ENCODE measurements at regions not wholly inside any gene's neighbourhood (a gene's known extent, or its start where the extent isn't known, plus 50 kb on each side); places are given as distances from the start of the nearest gene placed in this dataset.

GRCh38 chr14:71642715-71643114 is 289.5 kb upstream of the RGS6 start:
- TF ChIP-seq CTCF (IDR thresholded peaks at IDR 0.05 in 8 of 11, conservative IDR thresholded peaks at IDR 0.05 in 3 of 11) (no peak), POLR2AphosphoS5 (IDR thresholded peaks at IDR 0.05) (no peak), POLR2A (IDR thresholded peaks at IDR 0.05) (no peak)
- peaks cover 5 to 31% (median 21%) of the 10 kb centered on the region in 8 donors for H3K9me3 ChIP-seq
- intact Hi-C loops (cut with DNase I; ENCODE audit: low total_unique reads): no loop called here
- H3K4me1 ChIP-seq: peaks cover 0 to 11% (median 0%) of the 10 kb centered on the region in 6 donors
- H3K36me3 ChIP-seq: peaks cover 0 to 38% (median 2%) of the 10 kb centered on the region in 6 donors
- no peaks in the 10 kb centered on the region for H3K27me3 ChIP-seq (replicated peaks in 1 of 7)
- no peak overlapping the region for H3K27ac ChIP-seq
- DNase-seq: no peak
- no peak overlapping the region for H3K4me3 ChIP-seq
- 84 to 100% (median 98%) methylated on average over 1 of the region's 1 CpG for WGBS, 5 donors

GRCh38 chr14:71645656-71646055 is 286.6 kb upstream of the RGS6 start:
- intact Hi-C loops (cut with DNase I; ENCODE audit: low total_unique reads): no loop called here
- TF ChIP-seq CTCF (IDR thresholded peaks at IDR 0.05 in 8 of 11, conservative IDR thresholded peaks at IDR 0.05 in 3 of 11) (no peak), POLR2AphosphoS5 (IDR thresholded peaks at IDR 0.05) (no peak), POLR2A (IDR thresholded peaks at IDR 0.05) (no peak)
- WGBS, 5 donors: 82 to 95% (median 92%) methylated on average over 4 of the region's 4 CpGs
- Histone ChIP-seq H3K36me3 (peaks cover 0 to 46% (median 1%) of the 10 kb centered on the region in 6 donors), H3K27me3 (replicated peaks in 1 of 7) (no peaks in the 10 kb centered on the region), H3K9me3 (peaks cover 5 to 36% (median 21%) of the 10 kb centered on the region in 8 donors), H3K4me1 (peaks cover 0 to 14% (median 0%) of the 10 kb centered on the region in 6 donors), H3K27ac (no peak overlapping the region), H3K4me3 (no peak overlapping the region)
- DNase-seq: no peak

- no peaks in the 10 kb centered on the region for H3K27me3 ChIP-seq (replicated peaks in 1 of 7)
- intact Hi-C loops (cut with DNase I; ENCODE audit: low total_unique reads): no loop called here
- H3K27ac ChIP-seq: no peak overlapping the region
- H3K36me3 ChIP-seq: peaks cover 0 to 55% (median 6%) of the 10 kb centered on the region in 6 donors
- H3K9me3 ChIP-seq: peaks cover 5 to 38% (median 27%) of the 10 kb centered on the region in 8 donors
- WGBS, 5 donors: 83 to 100% (median 88%) methylated on average over 1 of the region's 1 CpG
- peaks cover 0 to 23% (median 0%) of the 10 kb centered on the region in 6 donors for H3K4me1 ChIP-seq
- no peak for DNase-seq
- TF ChIP-seq POLR2AphosphoS5 (IDR thresholded peaks at IDR 0.05): no peak
- TF ChIP-seq POLR2A (IDR thresholded peaks at IDR 0.05): no peak
- no peak for TF ChIP-seq CTCF (IDR thresholded peaks at IDR 0.05 in 8 of 11, conservative IDR thresholded peaks at IDR 0.05 in 3 of 11)
- no peak overlapping the region for H3K4me3 ChIP-seq
These were observed 285.7 kb upstream of the RGS6 start for GRCh38 chr14:71646518-71646917.

GRCh38 chr14:71647086-71647784 is 285.0 kb upstream of the RGS6 start:
- H3K4me1 ChIP-seq: peaks cover 0 to 25% (median 0%) of the 10 kb centered on the region in 6 donors
- peaks cover 3 to 55% (median 9%) of the 10 kb centered on the region in 6 donors for H3K36me3 ChIP-seq
- no peak overlapping the region for H3K4me3 ChIP-seq
- peak overlapping the region in 3 of 8 donors; percentile 10 to 32 (median 12) for H3K27ac ChIP-seq
- no peak for DNase-seq
- no peaks in the 10 kb centered on the region for H3K27me3 ChIP-seq (replicated peaks in 1 of 7)
- intact Hi-C loops (cut with DNase I; ENCODE audit: low total_unique reads): no loop called here
- 78 to 90% (median 85%) methylated on average over 4 of the region's 4 CpGs for WGBS, 5 donors
- H3K9me3 ChIP-seq: peaks cover 6 to 38% (median 27%) of the 10 kb centered on the region in 8 donors
- TF ChIP-seq CTCF (IDR thresholded peaks at IDR 0.05 in 8 of 11, conservative IDR thresholded peaks at IDR 0.05 in 3 of 11) (no peak), POLR2AphosphoS5 (IDR thresholded peaks at IDR 0.05) (no peak), POLR2A (IDR thresholded peaks at IDR 0.05) (no peak)
